SHP77 (cell line): ENCODE measurements at regions not wholly inside any gene's neighbourhood (a gene's known extent, or its start where the extent isn't known, plus 50 kb on each side); places are given as distances from the start of the nearest gene placed in this dataset.

Source experiments
- DNase-seq, 2 experiments: peaks; one replicate each; lab custom pipeline; 2025; lab: John Stamatoyannopoulos, UW

DNA sequence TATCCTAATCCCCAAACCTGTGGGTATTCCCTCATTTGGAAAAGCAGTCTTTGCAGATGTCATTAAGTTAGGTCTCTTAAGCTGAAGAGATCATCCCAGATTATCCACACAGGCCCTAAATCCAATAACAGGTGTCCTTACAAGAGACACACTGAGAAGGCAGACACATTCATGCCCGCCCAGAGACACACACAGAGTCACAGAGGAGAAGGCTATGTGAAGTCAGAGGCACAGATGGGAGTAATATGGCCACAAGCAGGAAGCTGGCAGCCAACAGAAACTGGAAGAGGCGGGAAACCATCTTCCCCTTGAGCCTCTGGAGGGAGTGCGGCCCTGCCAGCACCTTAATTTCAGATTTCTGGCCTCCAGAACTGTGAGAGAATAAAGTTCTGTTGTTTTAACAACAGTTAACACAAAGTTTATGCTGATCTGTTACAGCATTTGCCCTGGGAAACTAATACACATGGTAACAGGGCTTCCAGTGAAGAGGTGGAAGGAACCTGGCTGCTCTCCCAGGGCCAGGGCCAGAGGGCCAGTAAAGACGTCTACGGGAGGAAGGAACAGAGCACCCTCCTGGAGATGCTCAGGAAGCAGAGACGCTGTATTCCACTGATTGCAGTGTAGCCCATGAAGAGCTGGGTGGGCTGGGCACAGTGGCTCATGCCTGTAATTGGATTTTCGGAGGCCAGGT lies 217.5 kb downstream of the GLI2 start:
- no peak for DNase-seq

DNA sequence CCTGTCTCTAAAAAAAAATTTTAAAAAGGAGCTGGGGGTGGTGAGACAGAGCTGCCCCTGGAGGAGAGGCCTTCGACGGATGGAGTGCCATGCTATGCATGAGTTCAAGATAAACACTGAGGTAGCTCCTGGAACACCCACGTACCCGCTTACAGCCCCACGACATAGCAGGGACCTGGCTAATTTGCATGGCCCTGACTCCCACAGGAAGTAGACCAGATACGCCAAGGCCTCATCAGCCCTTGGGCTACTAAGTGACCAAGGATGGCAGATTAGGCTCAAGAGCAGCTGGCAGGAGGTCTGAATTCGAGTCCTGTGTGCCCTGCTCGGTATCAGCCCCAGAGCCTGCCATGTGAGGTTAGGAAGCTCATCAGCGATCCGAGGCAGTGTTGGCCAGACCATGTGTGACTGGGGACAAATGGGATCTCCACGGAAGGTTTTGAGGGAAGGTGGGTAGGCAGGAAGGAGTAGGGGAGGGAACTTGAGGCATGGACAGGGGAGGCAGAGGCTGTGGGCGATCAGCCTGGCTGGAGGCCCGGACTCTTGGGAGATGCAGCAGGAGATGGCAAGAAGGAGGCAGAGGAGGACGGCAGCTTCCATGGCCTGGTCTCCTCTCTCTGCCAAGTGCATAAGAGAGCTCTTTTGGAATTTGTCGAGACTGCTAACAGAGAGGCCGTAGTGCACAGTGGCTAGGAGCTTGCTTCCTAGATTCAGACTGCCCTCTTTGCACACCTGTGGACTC lies 218.3 kb downstream of the GLI2 start:
- DNase-seq = no peak

DNA sequence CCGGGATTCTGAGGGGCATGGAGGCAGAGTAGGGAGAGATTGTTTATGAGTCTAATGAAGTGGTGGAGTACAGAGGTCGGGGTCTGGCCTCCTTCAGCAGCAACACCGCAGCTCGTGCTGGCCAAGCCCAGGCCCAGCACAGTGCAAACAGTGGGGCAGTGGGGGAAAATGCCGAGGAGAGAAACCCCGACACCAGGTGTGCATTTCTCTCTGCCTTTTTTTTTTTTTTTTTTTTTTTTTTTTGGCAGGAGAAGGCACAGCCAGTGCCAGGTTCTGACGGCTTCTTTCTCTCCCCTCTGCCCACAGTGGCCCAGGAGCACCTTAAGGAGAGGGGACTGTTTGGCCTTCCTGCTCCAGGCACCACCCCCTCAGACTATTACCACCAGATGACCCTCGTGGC lies 219.3 kb downstream of the GLI2 start:
- no peak for DNase-seq

DNA sequence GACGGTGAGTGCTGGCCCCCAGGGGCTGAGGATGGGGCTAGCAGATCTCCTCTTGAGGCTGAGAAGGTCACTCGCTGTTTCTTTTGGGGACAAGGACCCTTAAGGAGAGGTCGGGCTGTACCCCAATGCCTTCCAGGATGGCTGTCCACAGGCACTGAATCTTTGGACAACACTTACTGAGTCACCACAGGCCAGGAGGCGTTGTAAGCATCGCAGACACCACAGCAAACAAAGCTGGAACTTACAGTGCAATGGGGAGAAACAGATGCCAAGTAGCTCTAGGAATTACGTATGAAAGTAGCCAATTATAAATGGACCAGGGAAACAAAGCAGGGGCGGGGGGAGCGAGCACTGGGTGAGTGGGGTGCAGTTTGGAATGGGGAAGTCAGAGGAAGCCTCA lies 219.8 kb downstream of the GLI2 start:
- no peak for DNase-seq

DNA sequence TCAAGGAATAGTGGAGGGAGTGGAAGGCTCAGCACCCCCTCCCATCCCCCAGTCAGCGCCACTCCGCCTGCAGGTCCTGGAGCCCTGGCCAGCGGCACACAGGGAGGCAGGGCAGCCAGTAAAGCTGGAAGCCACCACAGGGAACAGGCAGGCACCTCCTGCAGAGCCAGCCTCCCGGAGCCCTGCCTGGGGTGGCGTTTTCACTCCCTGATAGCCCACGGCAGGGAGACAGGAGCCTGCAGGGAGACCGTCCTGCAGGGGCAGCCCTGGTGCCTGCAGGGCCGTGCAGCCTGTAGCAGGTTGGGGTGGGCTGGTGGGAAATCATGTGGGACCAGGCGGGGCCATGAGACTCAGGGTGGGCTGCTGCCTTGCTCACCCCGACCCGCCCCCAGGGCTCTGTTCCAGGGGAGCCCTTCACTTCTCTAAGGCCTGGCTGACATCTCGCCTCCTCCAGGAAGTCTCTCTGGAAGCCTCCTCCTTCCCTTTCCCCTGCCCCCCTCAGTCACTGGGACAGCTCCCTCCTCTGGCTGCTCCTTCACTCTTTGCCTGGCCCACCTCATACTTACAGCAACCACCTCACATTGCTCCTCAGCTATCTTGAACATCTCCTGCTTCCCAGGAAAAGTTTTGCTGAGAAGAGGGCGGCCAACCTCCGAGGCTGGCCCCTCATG lies 221.0 kb downstream of the GLI2 start:
- DNase-seq = no peak

DNA sequence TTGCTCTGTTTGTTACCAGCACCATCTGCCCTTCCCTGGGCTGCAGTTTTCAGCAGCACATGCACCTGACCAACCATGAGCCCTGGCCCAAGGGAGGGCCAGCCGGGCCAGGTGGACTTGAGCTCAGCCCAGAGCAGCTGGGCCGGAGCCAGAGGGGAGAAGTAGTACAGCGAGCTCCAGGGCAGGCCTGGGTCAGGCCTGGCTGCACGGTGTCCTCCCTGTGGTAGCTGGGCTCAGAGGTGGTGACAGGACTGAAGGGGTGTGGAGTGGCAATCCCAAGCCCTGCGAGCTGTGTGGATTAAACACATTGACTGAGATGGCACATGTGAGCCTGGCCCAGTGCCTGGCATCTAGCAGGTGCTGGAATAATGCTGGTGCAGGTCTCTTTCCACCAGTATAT lies 222.2 kb downstream of the GLI2 start:
- no peak for DNase-seq

DNA sequence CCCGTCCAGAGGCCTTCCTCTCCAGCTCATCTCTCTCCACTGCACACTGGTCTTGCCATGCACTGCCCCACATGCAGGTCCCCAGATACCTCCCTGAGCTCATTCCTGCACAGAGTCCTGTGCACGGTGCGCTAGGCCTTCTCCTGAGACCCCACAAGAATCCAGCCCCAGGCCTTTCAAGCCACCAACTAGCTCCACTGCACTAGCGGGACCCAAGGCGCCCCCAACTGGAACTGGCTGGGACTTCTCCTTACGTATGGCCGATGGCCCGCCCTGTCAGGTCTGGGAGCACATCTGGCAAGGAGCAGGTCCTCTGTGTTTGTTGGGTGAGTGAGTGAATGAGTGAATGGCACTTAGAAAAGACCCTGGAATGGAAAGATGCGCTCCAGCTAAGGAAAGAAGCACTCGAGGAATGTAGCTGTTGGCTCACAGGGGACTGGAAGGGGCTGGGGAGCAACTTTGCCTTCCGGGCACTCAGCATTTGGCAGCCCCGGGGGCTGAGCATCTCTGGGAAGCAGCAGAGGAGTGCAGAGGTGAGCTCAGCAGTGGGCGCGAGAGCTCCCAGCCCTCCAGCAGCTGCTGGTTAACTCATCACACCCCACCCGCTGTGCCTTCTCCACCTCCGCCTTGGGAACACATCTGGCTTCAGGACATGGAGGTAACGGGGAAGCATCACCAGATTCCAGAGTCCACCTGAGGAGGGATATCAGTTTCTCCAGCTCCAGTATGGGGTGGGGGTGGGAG lies 223.1 kb downstream of the GLI2 start:
- no peak for DNase-seq

DNA sequence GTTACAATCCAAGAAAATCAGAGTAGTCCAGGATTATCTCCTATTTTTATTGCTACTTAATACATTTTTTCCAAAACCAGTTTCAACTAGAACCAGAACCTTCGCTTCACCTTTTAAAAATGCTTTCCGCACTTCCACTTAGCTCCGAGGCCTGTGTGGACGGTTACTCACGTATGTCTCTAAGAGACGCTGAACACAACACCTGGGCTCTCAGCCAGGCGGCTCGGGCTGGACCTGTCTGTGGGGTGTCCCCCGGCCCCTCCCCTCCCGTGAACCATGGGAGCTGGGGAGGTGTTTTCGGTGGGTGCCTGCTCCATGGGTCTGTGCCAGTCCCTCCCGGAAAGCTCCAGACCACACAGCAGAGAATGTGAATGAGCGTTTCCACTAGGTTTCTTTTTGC lies 223.8 kb downstream of the GLI2 start:
- no peak for DNase-seq

DNA sequence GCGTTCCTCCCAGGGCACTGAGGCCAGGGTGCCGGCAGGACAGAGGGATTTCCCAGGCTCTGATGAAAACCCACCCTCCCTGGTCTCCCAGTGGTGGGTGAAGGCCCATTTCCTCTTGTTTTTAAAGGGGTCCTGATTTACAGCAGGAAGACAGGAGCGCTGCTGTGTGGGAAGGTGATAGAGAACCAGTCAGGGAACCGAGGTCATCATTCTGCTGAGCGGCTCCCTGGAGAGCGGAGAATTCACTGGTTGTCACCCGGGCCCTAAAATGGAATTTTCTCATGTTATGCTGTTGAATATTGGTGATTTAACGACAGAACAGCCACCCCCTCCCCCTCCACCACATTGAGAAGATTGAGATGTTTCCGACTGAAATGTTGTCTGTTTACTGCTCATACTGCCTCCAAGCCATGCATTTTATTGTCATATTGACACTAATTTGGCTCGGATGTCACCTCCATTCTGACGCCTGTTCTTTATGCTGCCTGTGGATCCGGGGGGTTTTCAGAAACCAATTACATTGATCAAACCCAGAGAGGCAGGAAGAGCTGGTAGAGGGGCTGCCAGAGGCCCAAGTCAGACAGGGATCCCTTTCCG lies 225.2 kb downstream of the GLI2 start:
- DNase-seq = no peak

DNA sequence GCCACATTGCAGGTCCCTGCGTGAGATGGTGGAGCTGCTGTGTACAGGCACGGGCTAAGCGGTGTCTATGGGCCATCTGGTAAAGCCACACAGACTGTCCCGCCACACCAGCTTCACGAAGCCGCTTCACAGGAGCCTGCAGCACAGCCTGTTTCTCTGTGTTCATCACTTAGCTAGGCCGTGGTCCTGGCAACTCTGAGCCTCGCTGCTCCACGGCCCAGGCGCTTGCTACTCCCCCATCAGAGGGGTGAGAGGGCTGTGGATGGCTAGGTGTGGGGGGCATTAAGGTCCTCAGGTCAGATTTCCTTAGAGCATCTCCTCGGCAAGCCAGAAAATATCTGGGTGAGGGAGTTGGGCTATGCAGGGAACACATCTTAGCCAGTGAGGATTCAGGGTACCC lies 225.7 kb downstream of the GLI2 start:
- DNase-seq = no peak

DNA sequence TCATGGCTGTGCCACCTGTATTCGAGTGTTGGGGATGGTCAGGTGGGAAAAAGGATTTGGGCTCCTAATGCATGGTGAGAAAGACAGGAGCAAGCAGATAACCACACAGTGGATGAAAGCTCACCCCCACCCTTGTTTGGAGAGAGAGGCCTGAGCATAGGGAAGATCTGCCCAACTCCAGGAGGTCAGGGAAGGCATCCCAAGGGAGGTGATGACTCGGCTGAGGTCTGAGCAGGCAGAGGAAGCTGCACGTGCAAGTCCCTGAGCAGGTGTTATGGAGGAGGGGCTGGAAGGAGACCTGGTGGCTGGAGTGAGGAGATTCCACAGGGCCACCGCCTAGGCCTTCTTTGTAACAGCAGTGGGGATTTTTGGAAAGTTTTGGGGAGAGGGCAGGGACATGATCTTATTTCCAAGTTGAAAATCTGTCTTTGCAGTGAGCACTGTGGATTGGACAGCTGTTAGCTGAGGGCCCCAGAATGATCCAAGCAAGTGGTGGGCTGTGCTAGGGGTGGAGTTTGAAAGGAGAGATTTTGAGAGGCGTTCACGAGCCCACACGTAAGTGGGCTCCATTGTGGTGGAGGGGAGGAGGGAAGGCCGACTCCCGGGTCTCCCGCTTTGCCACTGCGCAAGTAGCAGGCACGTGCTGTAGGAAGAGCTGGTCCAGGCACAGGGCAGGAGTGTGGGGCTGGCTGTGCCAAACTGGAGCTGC lies 228.5 kb downstream of the GLI2 start:
- no peak for DNase-seq

DNA sequence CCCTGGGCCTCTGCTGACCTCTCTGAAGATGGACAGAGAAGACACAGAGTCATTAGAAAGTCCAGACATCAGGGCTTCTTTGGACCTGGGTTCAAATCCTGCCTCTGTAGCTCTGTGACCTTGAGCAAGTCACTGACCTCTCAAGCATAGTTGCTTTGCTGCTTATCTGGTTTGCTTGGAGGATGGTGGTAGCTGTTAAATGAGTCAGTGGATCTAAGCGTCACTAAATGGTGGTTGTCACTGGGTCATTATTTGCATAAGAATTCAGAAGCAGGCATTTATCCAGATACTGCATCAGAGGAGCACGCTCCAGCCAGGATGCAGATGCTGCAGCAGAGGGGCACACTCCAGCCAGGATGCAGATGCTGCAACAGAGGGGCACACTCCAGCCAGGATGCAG lies 229.2 kb downstream of the GLI2 start:
- DNase-seq = no peak

DNA sequence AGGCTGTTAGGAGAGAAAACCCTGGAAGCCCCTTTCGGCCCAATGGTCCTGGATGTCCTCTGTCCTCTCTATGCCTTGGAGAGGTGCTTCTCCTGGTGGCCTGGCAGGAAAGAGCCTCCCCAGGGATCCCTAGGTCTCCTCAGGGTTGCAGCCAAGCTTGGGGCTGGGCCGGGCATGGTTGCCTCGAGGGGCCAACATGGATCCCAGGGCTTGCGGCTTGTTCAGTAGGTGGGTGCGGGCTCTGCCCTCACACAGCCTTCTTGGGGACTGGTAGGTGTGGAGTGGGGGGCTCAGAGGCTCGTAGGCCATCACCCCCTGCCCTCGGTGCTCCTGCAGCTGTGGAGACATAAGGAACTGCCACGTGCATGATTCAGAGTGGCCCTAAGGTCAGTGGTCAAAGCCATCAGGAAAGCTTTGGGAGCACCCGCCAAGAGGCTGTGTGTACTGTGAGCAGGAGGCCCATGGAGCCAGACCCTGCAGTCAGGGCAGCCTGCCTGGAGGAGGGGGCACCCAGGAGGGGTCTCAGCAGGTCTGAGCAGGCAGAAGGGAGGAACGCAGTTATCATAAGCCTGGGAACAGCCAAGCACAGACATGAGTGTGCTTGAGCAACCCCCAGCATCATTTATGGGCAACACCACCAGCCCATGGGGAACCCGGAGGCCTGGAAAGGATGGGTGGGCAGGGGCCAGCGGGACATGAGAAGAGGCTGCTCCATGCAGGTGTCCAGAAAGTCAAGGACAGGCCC lies 231.0 kb downstream of the GLI2 start:
- DNase-seq = no peak

DNA sequence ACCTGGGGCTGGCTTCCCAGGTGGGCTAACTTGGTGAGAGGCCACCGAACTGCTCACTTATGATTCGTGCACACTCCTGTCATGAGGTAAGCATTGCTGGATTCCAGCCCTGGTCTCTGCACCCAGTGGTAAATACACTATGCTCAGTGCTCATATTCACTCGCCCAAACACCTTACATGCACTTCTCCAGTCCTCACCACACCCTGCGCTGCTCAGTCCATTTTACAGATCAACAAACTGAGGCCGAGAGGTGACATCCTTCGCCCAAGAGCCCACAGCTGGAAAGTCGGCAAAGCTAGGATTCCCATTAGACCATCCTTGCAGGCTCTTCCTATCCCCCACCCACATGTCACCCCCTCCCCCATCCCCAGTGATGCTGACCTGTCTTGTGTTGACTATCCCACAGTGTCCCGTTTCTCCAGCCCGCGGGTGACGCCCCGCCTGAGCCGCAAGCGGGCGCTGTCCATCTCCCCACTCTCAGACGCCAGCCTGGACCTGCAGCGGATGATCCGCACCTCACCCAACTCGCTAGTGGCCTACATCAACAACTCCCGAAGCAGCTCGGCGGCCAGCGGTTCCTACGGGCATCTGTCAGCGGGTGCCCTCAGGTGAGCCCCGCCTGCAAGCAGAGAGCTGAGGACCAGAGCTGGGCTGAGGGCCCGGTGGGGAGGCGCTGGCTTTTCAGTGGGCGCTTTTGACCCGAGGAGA lies 232.8 kb downstream of the GLI2 start:
- no peak for DNase-seq

DNA sequence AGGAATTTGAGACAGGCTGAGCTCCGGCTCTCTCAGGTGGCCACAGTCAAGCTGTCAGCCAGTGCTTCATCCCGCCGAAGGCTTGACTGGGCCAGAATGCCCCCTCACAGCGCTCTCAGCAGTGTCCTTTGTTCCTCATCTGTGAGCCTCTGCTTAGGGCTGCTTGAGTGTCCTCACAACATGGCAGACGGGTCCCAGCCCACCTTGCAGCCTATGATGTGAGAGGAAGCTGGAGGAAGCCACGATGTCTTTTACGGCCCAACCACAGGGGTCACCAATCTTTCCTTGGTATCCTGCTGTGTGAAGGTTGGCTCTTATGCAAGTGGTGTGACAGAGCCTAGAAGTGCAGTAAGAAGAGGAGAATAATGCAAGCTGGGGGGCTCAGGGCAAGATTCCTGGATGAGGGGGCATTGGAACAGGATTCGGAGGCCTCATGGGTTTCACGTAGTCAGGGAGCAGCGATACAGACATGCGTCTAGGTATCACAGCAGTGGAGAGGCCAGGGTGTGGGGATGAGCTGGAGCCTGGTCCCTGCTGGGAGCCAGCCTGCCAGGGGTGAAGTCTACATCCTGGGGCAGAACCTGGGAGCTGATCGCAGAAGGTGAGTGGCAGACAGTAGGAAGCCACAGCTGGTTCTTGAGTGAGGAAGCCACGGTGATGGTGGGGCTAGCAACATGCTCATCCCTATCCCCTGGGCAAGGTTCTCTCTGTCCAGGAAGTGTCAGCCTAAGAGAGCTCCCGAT lies 234.1 kb downstream of the GLI2 start:
- no peak for DNase-seq

DNA sequence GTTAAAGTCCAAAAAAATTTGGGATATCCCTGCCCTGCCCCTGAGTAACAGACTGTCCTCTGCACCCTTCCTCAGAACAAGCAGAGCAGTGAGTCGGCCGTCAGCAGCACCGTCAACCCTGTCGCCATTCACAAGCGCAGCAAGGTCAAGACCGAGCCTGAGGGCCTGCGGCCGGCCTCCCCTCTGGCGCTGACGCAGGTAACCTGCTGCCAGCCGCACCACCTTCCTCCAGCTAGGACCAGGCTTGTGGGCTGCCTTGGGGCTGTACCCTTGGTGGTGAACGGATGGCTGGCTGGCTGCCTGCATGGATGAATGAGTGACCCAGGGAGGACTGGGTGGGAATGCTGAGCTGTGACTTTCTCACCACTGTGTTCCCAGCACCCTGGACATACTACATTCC lies 236.2 kb downstream of the GLI2 start:
- DNase-seq = no peak

DNA sequence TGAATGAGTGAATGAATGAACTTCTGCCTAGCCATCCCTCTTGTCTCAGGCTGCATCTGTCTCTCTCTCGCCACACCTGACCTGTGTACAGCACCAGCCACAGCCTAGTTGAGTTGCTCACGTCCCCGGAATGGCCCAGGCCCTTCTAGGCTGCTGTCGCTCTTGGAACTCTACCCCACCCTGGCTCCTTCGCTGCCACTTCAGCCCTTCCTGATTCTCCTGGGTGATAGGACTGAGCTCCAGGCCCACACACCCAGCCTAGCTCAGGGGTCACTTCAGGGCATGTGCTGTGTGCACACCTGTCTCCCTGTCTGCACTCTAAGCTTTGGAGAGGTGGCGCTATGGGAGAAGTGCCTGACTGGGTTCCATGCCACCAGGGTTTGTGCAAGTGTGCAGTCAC lies 236.6 kb downstream of the GLI2 start:
- DNase-seq = no peak

DNA sequence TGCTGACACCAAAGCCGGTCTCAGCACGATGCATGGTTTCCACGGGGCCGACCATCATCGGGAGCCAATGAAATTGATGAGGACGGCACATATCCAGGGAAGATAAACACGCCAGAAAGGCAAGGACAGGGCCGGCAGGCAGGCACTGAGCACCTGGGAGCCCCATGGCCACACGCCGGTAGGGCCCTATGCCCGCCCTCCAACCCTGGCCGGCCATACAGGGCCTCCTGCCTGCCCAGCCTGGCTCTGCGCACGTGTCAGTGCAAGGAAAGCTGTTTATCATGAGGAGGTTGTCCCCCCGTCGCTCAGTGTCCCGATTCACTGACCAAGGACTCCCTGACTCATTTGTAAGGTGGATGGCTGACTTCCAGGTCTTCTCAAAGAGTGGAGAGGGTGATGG lies 237.5 kb downstream of the GLI2 start:
- no peak for DNase-seq

DNA sequence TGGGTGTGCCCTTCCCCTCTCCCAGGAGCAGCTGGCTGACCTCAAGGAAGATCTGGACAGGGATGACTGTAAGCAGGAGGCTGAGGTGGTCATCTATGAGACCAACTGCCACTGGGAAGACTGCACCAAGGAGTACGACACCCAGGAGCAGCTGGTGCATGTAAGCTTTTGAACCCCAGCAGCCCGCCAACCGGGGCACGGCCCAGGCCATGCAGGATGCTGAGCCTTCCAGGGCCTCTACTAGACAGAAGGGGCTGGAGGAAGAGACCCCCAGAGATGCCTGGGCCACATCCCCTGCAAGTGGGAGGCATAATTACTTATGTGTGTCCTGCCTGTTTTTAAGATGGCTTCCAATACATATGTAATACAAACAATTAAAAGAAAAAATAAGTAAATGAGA lies 239.3 kb downstream of the GLI2 start:
- DNase-seq = no peak
